NCI-H2171 treated with DMSO at 0.1 percent for 48 hours (cell line): ENCODE measurements at regions not wholly inside any gene's neighbourhood (a gene's known extent, or its start where the extent isn't known, plus 50 kb on each side); places are given as distances from the start of the nearest gene placed in this dataset.
"Not testable (repeated sequence)": the region's sequence is repeated elsewhere in the genome, so short reads cannot be mapped to it uniquely, and the experiment has no call there.

Experiments used
- DNase-seq: peaks from one replicate; lab custom pipeline; 2025; lab: John Stamatoyannopoulos, UW

DNA sequence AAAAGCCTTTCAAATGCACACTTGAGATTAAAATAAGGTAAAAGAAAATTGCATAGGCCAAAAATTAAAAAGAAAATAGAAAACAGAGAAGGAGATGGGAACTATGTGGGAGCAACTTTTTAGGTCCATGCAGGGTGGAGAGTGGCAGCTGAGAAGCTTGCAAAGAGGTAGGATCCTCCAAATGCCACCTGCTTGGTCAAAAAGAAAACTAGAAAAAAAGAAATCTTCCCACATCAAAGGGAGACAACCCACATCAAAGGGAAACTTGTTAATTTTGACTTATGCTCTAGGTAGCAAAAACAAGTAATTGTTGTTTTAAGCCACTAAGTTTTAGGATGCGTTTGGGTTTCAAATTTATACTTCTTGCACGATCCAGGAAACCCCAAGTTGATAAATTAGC lies 342.9 kb downstream of the IL20RB start:
- DNase-seq, result no peak

DNA sequence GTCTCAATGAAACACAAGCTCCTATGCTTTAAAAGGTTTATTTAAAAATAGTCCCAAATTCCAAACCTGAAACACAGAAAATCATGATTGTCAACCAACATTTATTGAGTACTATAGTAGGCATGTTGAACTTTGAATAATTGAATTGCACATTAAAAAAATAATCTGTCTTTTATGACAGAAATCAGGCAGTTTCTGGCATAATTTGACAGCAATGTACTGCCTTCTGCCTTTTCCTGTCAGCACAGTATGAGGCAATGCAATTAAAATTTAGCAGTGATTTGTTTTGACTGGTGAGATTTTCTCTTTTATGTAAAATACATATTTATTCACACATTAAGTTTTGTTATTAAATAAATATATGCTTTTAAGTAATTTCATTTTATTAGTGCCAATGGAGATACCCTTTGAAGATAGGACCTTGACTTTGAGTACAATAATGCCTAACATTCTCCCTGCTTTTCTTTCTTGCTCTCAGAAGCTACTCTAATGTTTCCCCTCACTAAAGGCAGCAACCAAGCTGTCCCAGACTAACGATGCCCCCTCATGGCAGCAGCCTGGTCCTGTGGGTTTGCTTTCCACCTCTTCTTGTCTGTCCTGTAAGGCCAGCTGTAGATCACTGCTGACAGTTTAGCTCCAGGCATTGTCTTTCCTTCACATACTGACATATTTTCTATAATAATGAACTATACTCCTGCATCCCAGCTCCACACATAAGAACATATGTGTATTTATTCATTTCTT lies 346.7 kb downstream of the IL20RB start:
- peak; percentile 3 for DNase-seq

DNA sequence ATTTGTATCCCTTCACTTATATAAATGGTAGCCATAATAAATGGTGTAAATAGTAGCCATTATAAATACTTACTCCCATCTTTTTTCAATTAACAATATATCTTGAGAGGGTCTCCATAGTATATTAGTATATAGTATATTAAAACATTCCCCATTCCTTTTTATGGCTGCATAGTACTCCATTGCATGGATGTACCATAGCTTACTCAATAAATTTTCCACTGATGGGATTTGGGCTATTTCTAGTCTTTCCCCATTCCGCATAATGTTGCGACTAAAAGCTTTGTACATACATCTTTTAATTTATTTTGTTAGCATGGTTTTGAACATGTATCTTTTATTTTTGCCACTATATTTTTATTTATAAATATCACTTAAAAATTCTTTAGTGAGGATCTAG lies 366.3 kb downstream of the IL20RB start:
- no peak for DNase-seq

DNA sequence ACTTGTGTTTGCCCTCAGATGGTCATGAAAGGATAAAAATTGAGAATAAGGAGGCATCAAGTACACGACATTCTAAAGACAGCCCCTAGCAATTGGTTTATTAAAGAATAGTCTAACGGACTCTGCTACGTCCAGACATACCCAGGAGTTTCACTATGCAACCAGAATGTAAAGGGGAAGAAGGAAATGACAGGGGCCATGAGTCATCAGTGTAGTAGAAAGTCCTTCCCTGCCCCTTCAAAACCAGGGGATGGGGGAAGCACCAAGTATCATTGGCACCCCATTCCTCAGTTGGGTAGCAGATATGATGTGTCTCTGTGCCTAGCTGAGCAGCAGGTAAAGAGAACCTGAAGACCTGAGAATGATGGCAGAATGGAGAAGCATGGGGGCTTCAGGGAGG lies 367.4 kb downstream of the IL20RB start:
- no peak for DNase-seq

DNA sequence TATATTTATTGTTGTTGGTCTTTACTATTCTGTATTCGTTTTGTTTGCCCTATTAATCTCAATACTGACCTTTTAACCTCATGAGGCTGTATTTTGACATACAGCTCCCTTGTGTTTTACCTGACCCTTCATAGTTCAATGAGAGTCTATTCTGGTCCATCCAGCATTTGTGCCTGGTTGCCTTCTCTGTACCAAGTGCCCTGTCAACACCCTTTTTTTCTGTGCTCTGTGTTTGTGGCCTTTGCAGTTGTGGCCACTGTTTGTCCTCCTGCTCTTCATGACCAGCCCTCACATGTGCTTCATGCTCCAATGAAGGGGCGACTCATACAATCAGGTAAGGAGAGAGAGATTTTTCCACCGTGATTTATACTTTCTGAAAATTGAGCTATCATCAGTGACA lies 368.2 kb downstream of the IL20RB start:
- no peak for DNase-seq

DNA sequence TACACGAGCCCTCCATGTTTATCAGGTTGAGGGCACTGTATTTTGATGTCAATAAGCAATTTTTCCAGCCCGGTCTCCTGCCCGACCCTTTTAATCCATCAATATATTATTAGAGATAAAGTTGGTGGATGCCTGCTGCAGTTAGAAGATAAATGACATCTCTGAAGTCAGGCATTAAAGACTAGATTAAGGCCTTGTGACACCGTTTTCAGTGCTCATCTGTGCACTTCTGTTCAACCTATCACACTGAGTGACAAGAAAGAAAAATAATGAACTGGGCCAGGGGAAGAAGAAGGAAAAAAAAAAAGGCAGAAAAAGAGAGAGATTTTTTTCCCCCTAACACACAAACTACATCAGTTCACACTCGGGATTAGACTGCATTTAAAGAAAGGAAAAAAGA lies 371.8 kb downstream of the IL20RB start:
- DNase-seq, result no peak

DNA sequence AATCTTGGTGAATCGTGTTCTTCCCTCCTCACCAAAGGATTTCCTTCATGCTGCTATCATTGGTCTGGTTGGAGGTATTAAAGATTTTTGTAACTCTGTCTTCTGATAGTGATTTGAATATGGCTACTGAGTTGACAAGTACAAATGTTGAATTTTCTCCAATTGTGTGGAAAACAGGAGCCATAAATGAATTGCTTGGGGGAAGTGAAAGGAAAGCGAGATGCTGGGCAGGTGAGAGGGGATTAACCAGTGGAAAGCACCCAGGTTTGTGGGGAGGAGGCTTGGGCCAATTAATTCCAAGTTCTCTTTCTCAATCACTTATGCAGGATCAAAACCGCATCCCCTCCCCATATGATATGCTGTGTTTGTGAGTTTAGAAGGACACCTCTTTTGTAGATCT lies 372.5 kb downstream of the IL20RB start:
- DNase-seq, result no peak

DNA sequence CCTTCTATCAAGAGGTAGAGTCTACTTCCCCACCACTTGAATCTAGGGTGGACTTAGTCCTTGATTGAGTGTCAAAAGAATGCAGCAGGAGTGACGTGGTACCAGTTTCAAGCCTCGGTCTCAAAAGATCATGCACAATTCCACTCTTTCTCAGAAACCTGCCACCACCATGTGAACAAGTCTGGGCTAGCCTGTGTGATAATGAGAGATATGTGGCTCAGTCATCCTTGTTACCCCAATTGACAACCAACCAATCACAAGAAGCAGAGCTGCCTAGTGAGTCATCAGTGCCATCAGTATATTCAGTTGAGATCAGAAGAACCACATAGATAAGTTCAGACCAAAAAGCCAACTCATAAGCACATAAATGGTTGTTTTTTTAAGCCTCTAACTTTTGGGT lies 374.5 kb downstream of the IL20RB start:
- DNase-seq, result peak; percentile 18

DNA sequence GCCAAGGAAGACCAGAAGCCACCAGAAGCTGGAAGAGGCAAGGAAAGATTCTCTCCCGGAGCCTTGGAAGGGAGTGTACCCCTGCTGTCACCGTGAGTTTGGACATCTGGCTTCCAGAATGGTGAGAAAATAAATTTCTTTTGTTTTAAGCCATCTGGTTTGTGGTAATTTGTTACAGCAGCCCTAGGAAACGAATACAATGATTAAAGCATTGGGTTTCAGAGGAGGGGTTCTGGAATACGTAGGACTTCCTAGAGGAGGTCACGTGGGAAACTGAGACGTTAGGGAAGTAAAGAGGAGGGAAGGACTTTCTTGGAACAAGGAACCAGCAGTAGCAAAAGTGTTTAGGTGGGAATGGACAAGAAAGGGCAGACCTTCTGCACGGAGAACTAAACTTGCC lies 377.7 kb downstream of the IL20RB start:
- peak; percentile 92 for DNase-seq

DNA sequence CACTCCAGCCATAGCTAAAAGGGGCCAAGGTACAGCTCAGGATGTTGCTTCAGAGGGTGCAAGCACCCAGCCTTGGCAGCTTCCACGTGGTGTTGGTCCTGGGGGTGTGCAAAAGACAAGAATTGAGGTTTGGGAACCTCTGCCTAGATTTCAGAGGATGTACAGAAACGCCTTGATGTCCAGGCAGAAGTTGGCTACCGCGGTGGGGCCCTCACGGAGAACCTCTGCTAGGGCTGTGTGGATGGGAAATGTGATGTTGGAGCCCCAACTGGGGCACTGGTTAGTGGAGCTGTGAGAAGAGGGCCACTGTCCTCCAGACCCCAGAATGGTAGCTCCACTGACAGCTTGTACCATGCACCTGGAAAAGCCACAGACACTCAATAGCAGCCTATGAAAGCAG lies 380.6 kb downstream of the IL20RB start:
- not testable (repeated sequence) for DNase-seq

DNA sequence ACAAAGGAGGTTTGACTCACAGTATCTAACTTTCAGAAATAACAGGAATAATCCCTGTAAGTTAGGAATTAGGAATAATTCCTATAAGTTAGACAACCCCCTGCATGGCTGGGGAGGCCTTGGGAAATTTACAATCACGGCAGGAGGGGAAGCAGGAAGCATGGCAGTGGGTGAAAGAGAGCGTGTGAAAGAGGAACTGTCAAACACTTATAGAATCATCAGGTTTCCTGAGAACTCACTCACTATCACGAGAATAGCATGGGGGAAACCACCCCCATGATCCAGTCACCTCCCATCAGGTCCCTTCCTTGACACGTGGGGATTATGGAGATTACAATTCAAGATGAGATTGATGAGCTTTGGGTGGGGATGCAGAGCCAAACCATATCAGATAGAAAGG lies 385.5 kb downstream of the IL20RB start:
- no peak for DNase-seq

DNA sequence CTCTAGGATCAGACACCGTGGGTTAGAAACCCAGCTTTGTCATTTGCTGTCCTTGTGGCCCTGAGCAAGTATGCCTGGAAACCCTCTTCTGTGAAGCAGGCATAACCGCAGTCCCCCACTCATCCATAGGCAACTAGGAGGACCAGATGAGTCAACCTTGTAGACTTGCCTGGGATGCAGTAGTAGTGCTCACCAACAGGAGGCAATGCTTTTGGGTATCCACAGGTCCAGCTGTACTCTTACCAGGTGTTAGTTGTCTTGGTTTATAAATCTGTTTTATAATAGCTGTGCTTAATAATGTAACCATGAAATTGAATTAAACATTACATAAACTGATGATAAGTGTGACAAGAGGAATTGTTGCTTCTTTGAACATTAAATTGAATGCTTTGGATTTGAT lies 389.3 kb downstream of the IL20RB start:
- DNase-seq, result no peak

DNA sequence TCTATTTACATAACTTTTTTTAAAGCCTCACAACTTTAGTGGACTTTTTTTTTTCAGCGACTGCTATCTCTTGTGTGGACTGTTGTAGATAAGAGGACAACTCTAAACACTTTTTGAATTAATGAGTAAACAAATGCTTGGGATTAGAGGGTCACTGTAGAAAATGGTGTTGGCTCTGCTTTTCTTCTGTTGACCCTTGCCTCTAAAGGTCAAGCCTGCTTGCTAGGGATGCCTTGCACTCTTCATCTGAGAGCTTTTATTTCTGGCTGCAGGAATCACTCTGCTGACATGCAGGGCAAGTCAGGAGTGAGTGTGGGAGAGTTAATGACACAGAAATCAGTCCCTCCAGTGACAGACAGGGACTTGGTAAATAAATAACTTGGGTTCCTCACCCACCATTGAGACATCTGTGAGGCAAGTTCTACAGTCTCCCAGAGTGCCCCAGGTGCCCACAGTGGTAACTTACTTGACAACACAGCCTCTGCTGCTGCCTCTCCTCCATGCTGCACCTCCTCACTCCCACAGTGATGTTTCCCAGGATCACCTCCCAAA lies 390.1 kb downstream of the IL20RB start:
- no peak for DNase-seq

DNA sequence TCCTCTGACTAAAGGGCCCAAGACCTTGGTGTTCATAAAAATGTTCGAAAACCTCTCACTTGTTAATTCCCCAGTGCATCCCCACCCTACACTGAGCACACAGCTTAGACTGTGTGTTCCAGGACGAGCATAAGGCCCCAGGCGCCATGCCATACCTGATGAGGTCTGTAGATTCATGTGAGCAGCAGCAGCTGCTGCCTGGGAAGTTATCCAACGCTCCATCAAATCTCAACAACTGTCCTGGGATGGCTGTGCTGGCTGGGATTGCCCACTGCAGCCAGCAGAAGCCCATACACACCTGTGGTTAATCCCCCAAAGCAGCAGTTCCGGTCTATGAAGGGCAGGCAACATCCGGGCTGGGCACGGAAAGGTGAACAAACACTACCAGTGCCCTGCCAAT lies 391.2 kb downstream of the IL20RB start:
- peak; percentile 76 for DNase-seq

DNA sequence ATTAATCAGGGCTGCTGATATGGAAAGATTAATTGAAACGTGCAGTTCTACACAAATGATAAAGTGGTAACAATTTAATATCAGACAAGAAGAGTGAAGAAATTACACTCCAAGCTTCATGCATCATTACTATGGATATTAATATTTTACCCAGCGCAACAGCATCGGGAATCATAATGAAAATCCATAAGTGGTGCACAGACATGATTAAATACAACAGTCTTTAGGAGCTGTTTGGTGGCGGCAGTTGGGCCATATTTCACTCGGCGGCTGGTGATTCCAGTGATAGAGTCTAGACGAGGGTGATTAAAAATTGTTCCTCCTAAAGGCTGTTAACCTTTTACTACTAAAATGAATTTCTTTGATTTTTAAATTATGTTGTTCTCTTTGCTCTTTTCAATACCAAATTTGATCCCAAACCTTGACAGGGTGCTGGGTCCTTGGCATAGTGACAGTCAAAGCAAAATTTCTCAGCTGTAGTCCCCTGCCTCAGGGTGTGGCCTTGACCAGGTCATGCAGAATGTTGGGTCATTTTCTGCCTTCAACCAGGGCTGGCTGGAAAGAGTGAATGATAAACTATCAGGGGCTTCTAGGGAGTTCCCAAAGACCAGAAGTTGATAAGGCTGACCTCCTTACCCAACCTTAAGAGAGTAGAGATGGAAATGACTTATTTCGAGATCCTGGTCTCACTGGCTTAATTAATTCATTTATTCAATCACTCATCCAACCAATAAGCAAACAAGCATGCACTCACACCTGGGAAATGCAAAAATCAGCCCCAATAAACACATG lies 392.0 kb downstream of the IL20RB start:
- no peak for DNase-seq

DNA sequence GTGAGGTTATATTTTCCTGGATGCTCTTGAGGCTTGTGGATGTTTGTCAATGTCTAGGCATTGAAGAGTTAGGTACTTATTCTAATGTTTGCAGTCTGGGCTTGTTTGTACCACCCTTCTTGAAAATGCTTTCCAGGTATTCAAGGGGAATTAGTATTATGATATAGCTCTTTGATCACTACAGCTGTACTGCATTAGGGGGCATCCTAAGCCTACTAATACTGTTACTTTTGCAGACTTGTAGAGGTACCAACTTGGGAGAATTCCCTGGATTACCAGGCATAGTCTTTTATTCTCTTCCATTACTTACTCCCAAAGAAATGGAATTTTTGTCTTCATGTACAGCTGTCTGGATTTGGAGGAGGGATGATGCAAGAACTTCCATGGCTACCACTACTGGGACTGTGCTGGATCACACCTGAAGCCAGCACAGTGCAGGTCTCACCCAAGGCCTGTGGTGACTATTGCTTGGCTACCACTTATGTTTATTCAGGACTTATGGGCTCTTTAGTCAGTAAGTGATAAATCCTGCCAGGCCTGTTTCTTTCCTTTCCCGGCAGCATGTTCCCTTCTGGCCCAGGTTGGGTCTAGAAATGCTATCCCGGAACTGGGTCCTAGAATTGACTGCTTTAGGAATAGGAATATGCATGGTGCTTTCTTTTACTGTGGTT lies 402.9 kb downstream of the IL20RB start:
- DNase-seq, result no peak

DNA sequence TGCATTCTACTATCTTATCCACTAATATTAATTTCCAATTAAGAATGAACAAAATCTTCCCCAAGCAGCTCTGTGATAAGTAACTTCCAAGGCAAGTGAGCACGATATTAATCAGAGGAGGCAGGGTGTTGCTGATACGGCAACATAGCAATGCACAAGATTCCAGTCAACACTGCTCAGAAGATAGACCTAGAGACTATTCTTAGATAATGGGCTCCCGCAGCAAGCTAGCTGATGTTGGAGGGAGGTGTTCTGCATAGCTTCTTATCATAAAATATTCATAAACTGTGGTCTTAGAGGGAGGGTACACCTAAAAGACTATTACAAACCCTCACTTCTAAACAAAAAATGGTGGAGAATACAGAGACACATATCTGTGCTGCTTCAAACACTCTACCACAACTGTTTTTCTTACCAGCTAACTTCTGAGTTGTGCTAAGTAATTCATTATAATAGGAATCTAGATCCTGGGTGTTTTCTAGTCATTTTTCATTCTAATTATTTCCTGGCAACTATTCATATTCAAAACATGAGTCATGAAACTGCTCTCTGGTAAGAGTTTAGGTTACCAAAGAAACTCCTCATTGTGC lies 382.0 kb upstream of the SOX14 start:
- DNase-seq, result no peak

DNA sequence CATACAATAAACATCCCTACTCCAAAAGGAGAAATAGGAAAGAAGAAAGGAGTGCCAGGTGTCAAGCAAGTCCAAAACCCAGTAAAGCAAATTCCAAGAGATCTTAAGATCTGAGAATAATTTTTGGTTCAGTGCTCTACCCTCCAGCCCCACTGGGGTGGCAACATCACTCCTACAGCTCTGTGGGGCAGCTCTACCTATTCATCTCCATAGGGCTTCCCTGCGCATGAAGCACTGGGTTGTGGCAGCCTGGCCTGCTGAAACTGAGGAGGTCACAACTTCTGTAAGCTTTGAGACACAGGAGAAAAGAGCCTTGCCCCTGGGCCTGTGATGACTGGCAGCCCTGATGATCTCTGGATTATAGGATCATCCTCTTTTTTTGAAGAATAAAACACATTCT lies 378.2 kb upstream of the SOX14 start:
- no peak for DNase-seq

DNA sequence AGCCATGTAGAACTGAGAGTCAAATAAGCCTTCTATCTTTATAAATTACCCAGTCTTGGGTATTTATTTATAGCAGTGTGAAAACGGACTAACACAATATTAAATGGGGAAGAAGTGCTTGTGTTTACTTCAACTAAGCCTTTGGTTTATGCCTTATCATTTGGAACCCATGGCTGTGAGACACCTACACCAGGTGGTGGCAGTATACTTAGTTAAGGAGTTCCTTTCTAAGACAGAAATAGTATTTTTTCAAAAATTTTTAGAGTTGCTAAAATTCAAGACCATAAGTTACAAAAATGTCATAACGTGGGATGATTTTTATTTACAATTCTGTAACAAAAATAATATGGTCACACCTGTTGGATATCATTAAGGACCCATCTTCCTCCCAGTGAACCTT lies 354.5 kb upstream of the SOX14 start:
- no peak for DNase-seq

DNA sequence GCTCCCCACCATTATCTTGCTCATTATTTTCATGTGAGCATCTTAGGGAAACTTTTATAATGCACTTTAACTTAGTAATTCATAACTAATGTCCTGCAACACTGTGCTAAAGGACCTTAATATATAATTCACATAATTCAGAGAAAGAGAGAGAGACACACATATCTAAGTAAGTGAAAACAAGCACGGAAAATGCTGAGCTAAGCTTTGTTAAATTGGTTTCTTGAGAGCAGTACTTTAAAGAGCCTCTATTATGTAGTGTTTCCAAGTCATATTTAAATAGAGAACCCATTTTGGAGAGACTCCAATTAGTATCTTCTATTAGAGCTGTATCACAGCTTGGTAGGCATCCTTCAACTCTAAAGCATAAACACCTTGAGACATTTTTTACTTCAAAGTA lies 354.1 kb upstream of the SOX14 start:
- no peak for DNase-seq

DNA sequence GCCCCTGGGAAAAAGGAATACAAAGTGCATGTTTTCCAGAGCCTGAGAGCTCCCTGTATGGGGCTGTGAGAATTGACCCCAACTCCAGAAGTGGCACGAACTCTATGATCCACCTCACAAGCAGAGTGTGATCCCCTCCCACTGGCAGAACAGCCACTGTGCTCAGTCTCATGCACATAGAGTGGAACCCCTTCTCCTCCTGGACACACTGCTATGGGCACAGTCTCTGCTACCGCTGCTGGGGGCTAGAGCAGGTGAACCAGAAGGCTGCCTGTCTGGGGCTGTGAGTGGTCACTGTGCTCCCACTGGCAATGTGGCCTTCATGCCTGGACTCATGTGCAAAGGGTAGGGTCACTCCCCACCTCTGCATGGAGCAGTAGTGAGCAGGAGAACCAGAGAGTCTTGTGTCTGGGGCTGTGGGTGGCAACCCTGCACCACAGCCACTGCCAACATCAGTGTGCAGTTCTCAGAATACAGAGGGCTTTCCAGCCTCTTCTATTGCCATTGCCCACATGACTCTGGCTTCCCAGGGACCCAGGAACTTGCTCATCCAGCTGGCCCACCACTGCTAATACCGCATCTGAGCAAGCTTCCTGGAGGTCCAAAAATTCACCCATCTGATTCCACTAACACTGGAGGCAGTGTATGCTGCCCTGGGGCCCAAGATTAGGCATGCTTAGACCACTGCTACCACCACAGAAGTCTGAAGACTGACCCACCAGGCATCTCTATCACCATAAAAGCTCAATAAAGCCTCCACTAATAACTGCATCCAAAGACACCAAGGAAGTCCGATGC lies 343.7 kb upstream of the SOX14 start:
- DNase-seq, result no peak

DNA sequence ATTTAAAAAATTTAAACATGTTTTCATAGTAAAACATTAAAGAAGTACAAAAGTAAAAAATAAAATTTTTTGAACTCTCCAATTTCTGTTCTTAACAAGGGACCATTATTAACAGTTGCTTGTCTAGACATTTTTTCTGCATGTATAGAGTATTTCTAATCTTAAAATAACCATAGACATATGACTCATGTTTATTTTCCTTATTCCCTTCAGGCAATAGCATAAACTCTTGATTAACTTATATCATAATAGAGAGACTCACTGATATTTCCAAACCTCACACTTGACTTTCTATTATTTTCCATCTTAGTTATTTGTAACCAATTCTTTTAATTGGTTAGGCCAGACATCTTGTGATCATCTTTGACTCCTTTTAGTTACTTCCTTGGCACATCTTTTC lies 325.6 kb upstream of the SOX14 start:
- DNase-seq, result no peak
